Myocyte (in vitro differentiated cells): ENCODE measurements at regions not wholly inside any gene's neighbourhood (a gene's known extent, or its start where the extent isn't known, plus 50 kb on each side); places are given as distances from the start of the nearest gene placed in this dataset.
A peak's percentile ranks its signal among the peaks of the same experiment; 100 is the strongest.

Experiments used
- DNase-seq: peaks from one replicate; pipeline ENCODE4 v3.0.0-alpha.2; 2012; ENCODE audit warnings: low read depth

GRCh38 chr10:78691301-78692030, 377.3 kb upstream of the ZMIZ1 start:
- no peak for DNase-seq

- DNase-seq, result no peak
These were observed 376.7 kb upstream of the ZMIZ1 start for GRCh38 chr10:78692071-78692470.

- DNase-seq, result no peak
These were observed 372.9 kb upstream of the ZMIZ1 start for GRCh38 chr10:78695846-78696245.

- no peak for DNase-seq
These were observed 371.9 kb upstream of the ZMIZ1 start for GRCh38 chr10:78696791-78697395.

GRCh38 chr10:78699971-78700370, 368.8 kb upstream of the ZMIZ1 start:
- no peak for DNase-seq

DNA sequence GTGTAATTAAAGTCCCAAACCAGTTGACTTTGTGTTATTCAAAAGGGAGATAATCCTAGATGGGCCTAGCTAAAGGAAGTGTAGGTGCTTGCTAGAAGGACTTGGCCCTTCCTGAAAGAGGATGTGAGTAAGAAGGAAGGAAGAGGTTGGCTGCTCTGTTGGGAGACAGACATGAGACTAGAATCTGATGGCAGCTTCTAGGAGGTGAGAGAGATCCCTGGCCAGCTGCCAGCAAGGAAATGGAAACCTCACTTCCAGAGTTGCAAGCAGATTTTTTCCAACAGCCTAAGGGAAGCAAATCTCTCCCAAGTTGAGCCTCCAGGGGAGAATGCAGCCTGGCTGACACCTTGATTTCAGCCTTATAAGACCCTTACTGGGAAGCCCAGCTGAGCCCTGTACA, 368.4 kb upstream of the ZMIZ1 start:
- DNase-seq, result no peak

DNA sequence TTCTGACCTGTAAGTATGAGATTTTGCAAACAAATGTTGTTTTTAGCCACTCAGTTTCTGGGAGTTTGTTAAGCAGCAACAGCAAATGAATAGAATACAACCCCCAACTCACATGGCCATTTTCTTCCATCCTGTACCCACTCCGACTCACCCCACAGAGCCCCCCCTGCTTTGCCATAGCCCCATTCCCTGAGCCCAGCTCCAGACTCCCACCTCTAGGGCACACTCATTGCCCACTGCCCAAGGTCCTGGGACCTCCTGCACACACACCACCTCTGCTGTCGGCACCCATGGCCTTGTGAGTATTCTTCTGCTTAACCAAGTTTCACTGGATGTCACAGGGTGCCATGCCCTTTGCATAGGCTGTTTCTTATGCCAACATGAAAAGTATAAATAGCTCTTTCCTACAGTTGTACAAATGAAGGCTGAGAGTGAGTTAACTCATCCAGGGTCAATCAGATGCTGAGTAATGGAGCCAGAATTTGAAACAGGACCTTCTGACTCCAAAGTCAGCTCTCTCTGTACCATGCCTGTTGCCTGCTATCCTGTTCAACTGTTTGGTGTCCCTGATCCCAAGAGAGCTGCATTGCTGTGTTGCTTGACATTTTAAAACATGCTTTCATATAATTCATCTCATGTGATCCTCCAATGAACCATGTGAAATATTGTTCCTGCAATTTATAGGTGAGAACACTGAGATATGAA, 367.8 kb upstream of the ZMIZ1 start:
- DNase-seq, result no peak

DNA sequence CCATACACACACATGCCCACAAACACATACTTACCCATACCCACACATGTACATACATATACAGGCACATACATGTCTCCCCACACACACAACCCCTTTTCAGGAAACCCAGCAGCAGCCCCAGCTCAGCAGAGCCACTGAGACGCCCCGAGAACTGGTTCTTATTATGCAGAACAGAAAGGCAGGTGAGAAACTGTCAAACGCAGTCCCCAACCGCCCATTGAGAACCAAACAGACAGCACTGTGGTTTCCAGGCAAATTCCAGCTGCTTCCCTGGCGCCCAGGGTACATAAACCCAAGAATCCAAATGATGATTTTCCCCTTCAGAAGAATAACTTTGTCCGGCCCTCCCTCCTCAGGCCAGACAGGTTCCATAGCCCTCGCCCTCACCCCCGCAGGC, 366.6 kb upstream of the ZMIZ1 start:
- no peak for DNase-seq

DNA sequence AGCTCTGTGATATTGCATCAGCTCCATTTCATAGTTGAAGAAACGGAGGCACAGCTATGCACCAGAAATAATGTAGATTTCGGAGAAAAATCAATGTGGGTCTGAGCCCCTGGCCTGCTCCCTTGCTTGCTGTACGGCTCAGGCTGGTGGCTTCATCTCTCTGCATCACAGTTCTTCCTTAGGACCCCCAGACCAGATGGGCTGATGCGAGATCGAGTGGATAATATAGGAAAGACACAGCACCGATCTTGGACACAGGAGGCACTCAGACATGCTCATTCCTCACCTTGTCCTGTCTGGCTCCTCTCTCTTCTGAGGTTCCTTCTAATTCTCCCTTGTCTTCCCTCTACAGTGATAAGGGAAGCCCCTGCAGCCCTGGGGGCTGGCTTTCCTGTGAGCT, 365.9 kb upstream of the ZMIZ1 start:
- no peak for DNase-seq

DNA sequence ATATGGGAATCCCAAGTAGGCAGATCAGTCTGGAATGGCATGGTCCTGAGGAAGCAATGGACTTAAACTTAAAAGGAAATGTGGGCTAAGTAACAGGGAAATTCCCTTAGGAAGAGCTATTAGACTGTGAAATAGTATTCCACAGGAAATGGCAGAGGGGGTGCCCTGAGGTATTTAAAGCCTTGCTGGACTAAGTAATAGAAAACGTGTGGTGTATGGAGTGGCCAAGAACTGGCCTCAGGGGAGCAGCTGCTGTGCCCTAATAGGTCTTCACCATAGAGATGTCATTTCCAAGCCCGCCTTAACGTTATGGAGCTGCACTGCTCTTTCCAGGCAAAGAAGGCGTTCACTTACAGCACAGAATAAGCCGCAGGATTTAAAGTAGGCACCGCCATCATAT, 365.2 kb upstream of the ZMIZ1 start:
- DNase-seq, result peak; percentile 49

DNA sequence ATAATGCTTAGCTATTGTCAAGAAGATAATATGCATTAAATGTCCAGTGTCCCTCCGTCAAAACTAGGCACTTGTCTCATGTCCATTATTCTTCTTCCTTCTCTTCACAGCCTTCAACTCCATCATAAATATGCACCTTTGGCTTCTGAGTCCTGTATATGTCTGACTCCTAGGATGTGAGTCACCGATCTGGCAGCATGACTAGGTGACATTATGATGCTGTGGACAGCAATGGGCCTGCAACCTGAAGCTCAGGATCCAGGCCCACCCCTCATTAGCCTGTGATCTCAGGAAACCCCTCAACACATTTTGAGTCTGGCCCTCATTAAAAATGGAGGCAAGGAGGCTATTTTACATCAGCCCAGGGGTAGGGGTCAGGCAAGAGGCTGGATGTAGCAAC, 362.5 kb upstream of the ZMIZ1 start:
- DNase-seq, result no peak

- DNase-seq, result no peak
These were observed 361.8 kb upstream of the ZMIZ1 start for GRCh38 chr10:78706726-78707540.

DNA sequence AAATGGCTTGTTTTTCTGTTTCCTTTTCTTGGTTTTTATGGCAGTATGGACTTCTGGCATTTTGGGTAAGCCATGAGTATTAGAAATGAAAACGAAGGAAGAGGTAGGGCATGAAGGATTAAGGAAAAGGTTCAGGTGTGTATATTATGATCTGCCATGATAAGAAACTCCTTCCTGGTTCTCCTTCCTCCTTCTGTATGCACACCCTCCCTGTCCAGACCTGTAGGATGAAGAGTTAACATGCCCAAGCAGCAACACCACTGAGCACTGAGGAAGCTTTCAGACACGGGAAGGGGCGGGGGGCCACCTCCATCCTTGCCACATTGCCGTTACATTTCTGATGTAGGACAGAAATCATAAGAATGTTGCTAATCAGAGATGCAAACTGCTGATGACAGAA, 361.0 kb upstream of the ZMIZ1 start:
- DNase-seq, result no peak

- DNase-seq, result no peak
These were observed 356.6 kb upstream of the ZMIZ1 start for GRCh38 chr10:78712147-78712546.

- DNase-seq, result no peak
These were observed 355.1 kb upstream of the ZMIZ1 start for GRCh38 chr10:78713659-78714058.

DNA sequence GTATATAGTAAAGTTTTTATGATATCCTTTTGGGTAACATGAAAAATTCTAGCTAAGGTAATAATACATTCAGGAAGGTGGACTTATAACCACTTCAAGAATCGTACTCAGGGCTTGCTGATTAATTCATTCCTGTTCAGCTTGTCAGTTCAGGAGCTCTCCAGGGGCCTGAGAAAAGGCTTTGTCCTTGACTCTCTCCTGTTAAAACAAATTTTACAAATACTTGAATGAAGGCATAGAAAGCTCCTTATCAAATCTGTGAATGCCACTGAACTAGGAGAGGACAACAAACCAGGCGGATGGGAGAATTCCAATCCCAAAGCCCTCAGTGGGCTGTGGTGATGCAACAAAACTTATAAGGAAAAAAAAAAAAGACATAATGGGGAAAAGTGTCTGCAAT, 354.5 kb upstream of the ZMIZ1 start:
- DNase-seq, result no peak

- no peak for DNase-seq
These were observed 353.3 kb upstream of the ZMIZ1 start for GRCh38 chr10:78715435-78715834.

GRCh38 chr10:78716043-78716660, 352.6 kb upstream of the ZMIZ1 start:
- no peak for DNase-seq

- peak; percentile 85 for DNase-seq
These were observed 351.6 kb upstream of the ZMIZ1 start for GRCh38 chr10:78717200-78717599.

DNA sequence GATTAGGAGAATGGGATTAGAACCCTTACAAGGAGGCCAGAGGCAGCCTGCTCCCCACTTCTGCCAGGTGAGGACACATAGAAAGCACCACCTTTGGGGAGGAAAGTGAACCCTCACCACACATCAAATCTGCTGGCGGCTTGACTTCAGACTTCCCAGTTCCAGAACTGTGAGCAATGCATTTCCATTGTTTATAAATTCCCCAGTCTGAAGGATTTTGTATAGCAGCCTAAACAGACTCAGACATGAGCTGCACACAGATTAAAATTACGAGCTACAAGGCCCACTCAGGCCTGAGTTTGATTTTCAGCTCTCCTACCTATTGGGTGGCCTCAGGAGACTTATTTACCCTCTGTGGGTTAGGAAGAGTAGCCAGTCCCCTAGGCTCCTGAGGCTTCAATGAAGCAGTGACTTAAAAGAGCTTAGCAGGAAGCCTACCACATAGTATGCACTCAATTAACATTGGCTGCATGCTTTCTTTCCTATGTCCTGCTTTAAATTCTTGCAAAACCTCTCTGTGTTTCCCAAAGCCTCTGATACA, 350.7 kb upstream of the ZMIZ1 start:
- DNase-seq, result no peak

- DNase-seq, result no peak
These were observed 349.5 kb upstream of the ZMIZ1 start for GRCh38 chr10:78719276-78719675.
